ENCODE measurements at regions not wholly inside any gene's neighbourhood (a gene's known extent, or its start where the extent isn't known, plus 50 kb on each side); places are given as distances from the start of the nearest gene placed in this dataset.
A peak's percentile ranks its signal among the peaks of the same experiment; 100 is the strongest.
"Not testable (repeated sequence)": the region's sequence is repeated elsewhere in the genome, so short reads cannot be mapped to it uniquely, and the experiment has no call there.

DNA sequence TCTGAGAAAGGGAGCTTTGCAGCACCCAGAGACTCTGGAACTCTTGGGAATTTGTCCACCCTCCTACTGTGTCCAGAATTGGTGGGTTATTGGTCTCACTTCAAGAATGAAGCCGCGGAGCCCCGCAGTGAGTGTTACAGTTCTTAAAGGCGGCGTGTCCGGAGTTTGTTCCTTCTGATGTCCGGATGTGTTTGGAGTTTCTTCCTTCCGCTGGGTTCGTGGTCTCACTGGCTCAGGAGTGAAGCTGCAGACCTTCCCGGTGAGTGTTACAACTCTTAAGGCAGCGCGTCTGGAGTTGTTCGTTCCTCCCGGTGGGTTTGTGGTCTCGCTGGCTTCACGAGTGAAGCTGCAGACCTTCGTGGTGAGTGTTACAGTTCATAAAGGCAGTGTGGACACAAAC, 824.7 kb downstream of the LRRTM4 start:
- not testable (repeated sequence) for DNase-seq

DNA sequence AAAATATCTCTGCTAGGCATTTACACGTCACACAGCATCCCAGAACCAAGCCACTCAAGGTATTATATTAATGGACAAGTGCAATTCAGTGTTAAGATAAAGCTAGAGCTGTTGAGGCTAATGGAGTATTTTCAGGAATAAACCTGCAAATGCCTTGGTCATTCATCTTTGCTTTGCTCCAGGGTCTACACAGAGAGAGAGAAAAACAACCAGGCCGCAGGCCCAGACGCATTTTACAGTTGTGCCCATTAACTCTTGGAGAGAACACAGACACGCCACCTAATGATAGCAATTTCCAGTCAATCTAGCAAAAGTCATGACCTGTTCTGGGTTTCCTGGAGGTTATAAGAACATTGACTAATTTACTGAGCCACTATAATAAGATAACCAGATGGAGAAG, 829.3 kb downstream of the LRRTM4 start:
- no peak for DNase-seq

DNA sequence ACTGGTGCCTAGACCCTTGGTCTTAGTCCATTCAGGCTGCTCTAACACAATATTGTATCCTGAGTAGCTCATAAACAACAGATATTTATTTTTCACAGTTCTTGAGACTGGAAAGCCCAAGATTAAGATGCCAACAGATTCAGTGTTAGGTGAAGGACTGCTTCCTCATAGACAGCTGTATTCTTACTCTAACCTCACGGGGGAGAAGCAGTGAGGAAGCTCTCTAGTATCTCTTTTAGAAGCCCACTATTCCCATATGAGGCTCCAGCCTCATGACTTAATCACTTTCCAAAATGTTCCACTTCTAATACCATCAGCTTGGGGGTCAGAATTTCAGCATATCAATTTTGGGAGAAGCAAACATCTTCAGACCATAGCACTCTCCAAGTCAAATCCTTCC, 833.4 kb downstream of the LRRTM4 start:
- DNase-seq: no peak

DNA sequence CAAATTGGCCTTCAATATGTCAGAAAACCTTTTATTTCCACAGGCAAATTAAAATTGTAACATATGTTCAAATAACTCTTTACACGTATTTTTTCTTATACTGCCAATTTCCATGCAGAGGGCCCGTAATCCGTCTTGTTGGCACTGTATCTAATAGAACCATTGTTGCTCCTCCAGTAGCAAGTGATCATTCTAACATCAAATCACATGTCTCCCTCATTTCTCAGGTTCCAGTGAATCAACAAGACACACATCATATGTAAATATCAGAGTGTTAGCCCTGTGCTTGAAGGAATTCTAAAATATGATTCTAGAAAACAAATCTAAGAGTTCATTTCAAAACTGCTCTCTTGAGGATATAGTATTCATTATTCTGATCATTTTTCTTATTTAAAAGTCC, 834.3 kb downstream of the LRRTM4 start:
- DNase-seq: no peak

DNA sequence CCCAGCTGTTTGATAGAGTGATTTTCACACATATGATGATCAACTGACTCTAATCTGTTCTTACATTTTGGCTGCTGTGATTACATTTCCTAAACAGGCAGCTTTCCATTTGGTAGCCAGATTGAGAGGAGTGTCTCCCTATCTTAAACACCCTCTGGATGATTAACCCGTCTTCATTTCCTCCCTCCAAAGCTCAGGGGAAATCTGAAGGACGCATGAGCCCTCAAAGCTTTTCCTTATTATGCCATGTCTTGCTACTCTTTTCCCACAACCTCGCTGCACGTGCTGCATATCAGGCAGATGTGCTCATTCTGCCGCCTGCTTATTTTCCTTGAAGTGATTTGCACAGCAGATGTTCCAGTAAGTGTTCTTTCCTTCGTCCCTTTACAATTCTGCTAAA, 837.4 kb downstream of the LRRTM4 start:
- no peak for DNase-seq

DNA sequence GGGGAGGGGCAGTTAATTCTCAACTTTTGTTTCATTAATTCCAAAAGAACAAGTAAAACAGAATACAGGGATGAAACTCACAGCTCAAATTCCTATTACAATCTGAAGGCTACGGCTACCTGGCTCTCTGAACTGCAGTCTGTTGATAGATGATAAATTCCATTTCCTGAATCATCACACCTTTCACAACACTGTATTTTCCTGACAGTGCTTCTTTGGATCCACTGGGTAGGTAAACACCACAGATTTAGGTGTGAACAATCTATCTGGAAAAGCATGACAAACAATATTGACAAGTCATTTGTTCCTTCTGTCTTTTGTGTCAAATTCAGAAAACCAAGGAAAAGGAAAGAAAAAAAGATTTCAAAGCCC, 843.2 kb downstream of the LRRTM4 start:
- DNase-seq: no peak

DNA sequence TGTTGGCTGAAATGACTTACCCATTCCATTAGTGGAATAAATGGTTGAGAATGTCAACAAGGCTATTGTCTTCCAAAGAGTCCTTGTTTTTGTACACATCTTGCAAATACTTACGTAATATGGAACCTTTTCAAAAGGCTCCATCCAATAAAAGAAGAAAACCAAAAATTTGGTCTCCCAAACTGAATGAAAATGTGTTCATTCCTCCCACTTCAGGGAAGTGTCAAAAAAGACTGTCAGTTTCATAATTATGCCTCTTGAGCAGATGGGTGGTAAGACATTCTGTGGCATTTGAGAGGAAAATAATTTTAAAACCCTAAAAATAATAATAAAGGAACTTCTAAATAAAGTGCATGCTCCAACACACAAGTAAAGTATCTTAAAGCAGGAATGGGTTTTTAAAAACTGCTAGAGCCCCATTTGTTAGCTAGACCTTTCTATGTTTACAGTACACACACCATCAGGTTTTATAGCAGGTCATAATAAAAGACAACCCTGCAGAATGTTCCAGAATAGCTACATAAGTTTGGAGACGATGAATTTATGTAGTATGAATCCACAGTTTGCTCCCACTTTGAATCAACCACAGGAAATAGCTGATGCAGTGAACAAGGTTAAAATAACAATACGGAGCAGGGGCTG, 843.7 kb downstream of the LRRTM4 start:
- DNase-seq: no peak

DNA sequence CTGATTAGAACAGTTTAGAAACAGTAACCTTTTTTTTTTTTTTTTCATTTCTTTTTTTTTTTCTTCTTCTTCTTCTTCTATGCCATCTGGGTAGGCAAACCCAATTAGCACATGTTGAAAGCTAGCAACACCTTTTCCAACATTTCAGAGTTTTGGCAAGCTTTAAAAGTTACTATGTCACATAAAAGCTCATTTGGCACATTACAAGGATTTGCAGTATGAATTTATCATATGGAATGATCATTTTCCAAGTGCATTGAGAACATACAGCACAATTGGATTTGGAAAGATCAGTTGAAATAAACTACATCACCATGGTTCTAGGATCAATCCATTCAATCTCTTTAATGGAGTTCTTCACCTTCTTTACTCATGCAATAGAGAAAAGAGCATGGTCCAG, 847.0 kb downstream of the LRRTM4 start:
- DNase-seq: no peak

DNA sequence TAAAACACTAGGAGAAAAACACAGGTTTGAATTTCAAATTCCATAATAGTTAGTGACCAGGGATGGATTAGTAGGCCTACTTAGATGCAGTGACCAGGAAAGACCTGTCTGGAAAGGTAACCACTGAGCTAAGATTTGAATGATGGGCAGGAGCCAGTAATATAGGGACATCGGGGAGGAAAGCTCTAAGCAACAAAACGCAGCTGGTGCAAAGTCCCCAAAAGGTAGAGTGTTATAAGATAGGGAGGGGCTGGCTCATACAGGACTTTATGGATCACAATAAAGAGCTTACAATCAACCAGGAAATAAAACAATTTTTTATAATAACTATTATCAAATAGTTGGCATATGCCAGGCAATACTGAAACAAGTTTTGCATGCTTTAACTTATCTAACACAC, 849.4 kb downstream of the LRRTM4 start:
- DNase-seq: no peak

DNA sequence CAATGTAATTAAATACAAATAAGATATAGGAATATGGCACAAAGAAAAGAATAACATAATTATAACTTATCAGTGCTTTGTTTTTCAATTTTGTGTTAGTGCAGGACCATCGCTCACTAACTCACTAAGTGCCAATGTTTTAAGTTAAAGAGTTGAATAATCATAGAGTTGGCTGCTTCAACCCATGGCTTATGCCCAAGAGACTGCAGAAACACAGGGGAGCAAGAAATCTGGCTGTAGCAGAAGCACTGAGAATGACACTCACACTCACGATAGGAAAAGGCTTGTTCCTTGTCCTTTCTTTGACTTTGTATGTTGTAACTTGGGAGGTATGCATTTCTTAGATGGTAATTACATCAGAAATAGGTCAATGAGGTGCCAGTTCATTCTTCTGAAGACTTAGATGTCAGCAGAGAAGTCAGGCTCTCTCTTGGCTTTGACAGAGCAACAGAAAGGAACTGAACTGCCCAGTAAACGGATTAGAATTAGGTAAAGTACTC, 852.2 kb downstream of the LRRTM4 start:
- no peak for DNase-seq

DNA sequence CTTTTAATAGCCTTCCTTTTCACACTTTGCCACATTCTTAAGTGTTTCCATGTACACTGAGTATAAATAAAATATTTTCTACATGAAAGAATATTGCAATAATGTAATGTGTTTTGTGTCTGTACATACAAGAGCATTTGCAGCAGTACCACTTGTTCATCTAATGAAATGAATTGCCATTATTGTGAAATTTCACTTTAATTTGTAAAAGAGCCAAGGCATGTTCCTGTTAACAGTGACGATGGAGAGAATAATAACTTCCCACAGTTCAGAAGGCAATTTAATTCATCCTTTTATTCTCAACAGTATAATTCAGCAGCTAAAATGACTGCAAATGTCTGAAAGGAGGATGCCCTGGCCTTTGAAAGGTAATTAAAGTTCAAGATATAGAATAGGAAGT, 853.9 kb downstream of the LRRTM4 start:
- no peak for DNase-seq

DNA sequence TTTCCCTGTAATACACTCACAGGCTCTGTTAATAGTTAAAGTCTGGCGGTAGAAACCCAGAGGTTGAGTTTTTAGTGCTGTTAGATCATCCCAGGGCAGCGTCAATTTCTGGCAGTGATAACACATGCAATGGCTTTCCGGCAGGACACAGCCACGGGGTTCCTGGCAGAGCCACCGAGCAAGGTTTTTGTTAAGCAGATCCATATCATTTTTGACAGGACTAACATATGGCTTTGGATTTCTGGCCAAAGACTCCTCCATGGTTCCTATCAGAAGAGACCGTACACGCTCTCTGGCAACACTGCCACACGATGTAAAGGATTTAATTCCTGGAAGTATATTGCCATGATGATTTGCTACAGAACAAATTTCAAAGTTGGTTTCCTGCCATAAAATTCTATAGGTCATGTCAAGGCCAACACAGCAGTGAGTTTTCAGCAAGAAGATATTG, 854.3 kb downstream of the LRRTM4 start:
- no peak for DNase-seq

DNA sequence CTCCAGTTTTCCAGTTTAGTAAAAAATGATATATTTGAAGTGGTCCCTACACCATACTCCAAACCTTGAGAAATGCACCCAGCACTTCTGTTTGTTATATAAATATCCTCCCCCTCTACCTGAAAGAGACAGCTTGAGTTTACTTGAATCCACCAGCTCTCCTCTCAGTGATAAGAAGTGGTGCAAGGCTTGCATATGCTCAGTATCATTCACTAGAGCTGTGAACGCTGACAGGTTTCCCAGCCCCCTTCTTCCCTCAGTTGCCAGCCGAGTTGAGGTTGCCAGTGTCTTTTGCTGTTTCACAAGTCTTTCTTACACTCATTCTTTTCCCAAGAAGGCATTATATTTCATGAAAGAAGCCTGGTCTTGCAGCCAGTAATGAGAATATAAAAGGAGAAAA, 880.0 kb downstream of the LRRTM4 start:
- no peak for DNase-seq

DNA sequence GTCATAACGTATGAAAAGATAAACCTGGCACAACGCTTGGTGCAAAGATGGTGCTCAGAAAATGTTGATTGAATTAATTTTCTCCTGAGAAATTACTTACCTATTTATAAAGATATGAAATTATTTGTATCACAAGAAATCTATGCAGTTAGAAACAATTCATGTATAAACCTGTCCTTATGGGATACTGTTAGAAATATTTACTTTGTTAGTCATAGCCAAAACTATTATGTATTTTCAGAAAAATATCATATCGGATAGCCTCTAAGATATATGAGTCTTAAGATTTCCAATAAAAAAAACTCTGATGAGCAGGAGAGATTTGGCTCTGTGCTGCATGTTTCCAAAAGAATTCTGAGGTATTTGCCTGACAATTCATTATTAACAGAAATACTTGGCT, 880.7 kb downstream of the LRRTM4 start:
- DNase-seq: no peak

DNA sequence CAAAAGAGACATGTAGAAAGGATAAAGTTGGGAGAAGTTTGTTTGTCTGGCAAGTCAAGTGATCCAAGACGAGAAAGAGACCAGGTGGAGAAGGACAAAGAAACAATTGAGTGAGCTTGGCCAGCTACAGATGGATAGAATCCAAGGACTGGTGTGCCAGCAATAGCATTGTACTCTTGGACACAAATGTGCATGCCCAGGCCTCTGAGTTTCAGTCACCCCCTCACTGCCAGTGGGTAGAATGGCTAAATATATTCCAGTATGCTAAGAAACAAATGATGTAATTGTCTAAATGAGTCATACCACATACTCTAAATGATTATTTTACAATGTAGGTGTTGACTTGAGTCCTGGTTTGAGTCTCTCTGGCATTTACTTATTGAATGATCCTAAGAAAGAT, 881.3 kb downstream of the LRRTM4 start:
- DNase-seq: no peak

DNA sequence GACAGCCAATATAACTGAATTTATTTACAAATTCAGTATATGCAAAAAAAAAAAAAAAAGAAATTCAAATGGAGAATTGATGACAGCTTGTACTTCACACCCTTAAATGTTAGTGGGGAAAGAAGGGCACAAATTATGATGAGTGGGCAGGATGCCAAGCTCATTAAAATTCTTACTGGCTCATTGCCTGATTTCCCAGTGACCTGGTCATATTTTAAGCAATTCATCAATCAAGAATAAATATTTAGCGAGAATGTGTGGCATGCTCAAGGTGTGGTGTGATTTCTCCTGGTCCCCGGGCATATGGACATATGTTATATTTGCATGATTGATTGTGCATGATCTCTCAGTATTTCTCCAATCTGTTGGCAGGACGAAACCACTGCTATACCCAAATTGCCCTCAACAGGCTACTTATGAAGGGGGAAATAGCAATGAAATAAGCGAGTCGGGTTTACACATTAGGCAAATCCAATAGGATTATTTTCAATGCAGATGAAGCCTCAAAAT, 883.0 kb downstream of the LRRTM4 start:
- no peak for DNase-seq

DNA sequence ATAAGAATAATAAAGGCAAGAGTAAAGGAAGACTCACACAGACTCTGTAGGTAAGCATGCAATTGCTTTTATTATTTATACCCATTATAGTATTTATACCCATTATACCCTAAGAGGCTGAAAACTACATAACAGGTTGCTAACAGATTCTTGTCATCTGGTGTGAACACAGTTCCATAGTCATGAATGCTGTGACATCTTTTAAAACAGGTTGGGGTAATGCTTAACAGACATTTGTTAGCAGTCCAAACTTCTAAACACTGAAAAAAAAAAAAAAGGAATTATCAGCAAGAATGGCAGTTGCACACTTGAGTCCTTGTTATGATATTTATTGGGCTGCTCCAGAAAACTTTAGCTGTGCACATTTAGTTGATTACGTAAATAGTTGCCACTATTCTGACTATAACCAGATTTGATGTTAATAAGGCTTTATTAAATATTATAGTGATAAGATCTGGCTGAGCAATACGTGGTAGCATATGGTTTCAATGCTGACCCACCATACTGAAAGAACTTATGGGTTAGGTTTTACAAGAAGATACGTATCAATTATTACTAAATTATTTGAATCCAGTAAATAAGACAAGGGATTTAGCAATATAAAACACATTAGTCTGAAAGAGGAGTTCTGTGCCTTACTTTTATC, 888.8 kb downstream of the LRRTM4 start:
- no peak for DNase-seq

DNA sequence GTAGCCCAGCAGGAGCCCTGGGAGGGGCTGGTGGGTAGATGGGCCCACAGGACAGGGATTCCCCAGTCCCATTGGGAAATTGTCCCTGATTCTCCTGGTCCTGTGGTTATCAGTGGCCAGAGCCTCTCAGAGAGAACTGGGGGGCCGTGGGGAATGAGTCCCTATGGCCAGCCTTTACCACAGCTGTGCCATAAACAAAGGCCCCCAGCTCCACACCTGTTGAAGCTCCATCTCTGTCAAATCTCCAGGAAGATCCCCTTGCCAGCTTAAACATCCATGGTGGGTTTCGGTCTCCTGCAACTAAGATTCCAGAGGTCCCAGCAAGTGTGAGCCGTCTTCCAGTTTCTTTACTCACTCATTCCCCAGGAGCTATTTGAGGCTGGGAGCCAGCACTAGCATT, 897.1 kb downstream of the LRRTM4 start:
- DNase-seq: no peak

DNA sequence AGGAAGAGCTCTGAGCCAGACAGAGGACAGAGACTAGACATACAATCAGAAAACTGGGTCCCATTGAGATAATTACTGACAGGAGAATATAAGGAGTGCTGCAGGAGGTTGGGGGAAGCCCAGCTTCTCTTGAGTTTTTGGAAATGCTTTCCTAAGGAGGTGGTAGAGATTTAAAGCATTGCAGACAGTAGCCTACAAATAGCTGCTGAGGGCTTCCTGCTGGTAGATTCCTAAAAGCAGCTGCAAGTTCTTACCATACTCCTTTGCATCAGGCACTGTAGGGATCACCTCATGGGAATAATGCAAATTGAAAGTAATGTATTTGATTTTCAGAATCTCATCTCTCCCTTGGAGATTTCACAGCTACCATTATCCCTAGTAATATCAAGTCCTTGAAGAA, 902.6 kb upstream of the GCFC2 start:
- no peak for DNase-seq

DNA sequence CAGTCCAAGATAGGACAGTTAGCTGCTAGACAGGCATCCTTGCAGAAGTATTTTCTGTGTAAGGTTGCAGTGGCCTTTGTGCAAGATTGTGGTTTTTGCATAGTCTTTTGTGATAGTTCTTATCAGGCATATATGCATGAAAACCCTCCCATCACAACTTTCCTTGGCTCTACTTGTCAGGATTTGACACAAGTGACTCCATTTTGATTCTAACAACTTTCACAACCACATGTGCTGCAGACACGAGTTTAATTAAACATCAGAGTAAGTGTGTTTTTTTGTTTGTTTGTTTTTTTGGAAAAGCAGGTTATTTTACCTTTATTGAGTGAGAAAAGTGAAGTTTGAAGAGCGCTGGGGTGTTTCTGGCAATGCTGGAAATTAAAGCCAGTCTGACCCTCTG, 902.0 kb upstream of the GCFC2 start:
- DNase-seq: no peak

DNA sequence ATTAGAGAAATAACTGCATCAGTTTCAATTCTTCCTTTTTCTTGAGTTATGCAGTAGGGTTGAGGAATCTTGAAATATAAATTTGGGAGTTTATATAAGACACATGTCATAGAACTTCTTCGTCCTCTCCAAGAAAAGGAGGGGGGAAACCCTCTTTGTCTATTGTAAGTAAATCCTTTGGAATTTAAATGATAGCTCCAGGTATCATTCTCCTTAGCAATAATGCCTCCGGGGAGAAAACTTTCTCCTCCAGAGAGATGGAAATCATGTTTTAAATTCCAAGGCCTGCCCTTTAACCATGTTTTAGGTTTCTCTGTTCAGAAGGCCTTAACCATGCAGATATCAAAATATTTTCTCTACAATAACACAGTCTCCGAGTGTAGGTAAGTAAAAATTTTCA, 899.7 kb upstream of the GCFC2 start:
- no peak for DNase-seq

DNA sequence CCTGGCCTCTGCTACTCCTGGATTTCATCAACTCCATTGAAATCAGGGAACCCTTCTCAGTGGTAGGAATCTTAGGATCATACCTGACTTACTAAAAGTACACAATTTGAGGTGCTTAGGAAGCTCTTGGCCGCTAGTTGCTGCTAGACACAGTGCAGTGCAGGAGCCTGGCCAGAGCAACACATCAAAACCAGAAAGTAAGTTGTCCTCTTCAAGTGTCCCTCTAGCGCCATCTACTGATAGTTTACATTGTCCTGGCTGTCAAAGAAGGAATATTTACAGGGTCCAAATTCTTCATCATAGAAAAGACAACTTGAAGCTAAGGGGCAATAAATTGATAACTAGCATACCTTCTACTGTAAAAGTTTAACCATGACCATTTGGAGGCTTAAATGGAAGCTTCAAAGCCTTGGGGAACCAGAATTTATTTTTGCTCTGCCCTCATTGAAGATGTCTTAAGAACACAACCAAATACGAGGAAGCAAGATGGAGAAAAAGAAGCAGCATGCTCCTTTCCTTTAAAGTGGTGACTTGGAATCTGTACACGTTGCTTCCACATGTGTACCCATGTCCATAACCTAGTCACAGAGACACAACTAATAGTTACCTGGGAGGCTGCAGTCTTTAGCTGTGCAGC, 889.1 kb upstream of the GCFC2 start:
- DNase-seq: peak; percentile 65

DNA sequence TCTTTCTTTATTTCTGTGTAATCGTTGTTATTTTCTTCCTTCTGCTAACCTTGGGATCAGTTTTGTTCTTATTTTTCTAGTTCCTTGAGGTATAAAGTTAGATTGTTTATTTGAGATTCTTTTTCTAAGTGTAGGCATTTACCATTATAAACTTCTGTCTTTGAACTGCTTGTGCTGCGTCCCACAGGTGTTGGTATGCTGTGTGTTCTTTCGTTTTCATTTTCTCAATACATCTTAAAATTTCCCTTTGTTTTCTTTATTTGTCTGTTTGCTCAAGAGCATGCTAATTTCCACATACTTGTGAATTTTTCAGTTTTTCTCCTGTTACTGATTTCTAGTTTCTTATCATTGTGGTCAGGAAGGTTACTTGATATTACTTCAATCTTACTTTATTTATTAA, 873.8 kb upstream of the GCFC2 start:
- no peak for DNase-seq

DNA sequence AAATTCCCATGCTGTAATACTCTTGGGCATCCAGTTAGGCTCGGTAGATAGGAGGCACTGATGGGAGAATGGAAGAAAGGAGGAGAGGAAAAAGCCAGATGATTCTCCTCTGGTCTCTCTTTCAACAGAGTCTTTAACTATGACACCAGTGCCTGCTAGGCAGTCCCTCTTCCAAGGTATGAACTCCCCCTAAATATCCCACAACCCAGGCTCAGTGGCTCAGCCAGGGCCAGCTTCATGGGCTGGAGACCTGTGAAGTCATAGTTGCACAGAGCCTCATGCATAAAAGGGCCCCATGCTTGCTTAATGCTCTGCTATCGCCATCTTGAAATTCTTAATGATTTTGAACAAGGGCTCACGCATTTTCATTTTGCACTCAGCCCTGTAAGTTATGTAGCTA, 869.2 kb upstream of the GCFC2 start:
- DNase-seq: no peak

All from fibroblast of skin of scalp (primary cell).